Osteoblast (primary cell): ENCODE measurements at regions not wholly inside any gene's neighbourhood (a gene's known extent, or its start where the extent isn't known, plus 50 kb on each side); places are given as distances from the start of the nearest gene placed in this dataset.
A peak's percentile ranks its signal among the peaks of the same experiment; 100 is the strongest.

ENCODE experiments used
- DNase-seq: peaks from one replicate; pipeline ENCODE4 v3.0.0; 2011; ENCODE audit warnings: low spot score, mixed read lengths; ENCODE audit not compliant: insufficient read length; ENCODE audit errors: missing footprints
- H2AFZ ChIP-seq: 2 replicates; pipeline ENCODE4 v1.6.0; 2011; ENCODE audit warnings: mild to moderate bottlenecking, low read length
- H3K27ac ChIP-seq: 2 replicates; pipeline ENCODE4 v1.5.1; 2011; ENCODE audit warnings: mild to moderate bottlenecking, low read depth, low read length, moderate library complexity
- H3K27me3 ChIP-seq: 2 replicates; pipeline ENCODE4 v1.6.0; 2012; ENCODE audit warnings: mild to moderate bottlenecking, control low read depth, inconsistent platforms, low read length, moderate library complexity; ENCODE audit not compliant: insufficient read depth
- H3K36me3 ChIP-seq: 2 replicates; pipeline ENCODE4 v1.5.1; 2011; ENCODE audit warnings: mild to moderate bottlenecking, low read length, control low read depth, moderate library complexity; ENCODE audit not compliant: insufficient read depth
- H3K4me1 ChIP-seq: 2 replicates; pipeline ENCODE4 v1.5.1; 2011; ENCODE audit warnings: mild to moderate bottlenecking, low read length, control low read depth, moderate library complexity; ENCODE audit not compliant: insufficient read depth
- H3K4me2 ChIP-seq: 2 replicates; pipeline ENCODE4 v1.6.0; 2011; ENCODE audit warnings: mild to moderate bottlenecking, low read length; ENCODE audit not compliant: insufficient read depth
- H3K4me3 ChIP-seq: fragments of 200-600 bp; sonication (generic); 3 replicates; pipeline ENCODE4 v1.5.1; 2012; ENCODE audit warnings: mild to moderate bottlenecking, low read length, inconsistent platforms; ENCODE audit not compliant: insufficient read depth
- H3K79me2 ChIP-seq: 2 replicates; pipeline ENCODE4 v1.6.0; 2012; ENCODE audit warnings: mild to moderate bottlenecking, low read length, control low read depth, inconsistent platforms; ENCODE audit not compliant: insufficient read depth
- H3K9me3 ChIP-seq: 2 replicates; pipeline ENCODE4 v1.5.1; 2011; ENCODE audit warnings: low read depth, low read length, control low read depth
- H4K20me1 ChIP-seq: 2 replicates; pipeline ENCODE4 v1.6.0; 2012; ENCODE audit warnings: mild to moderate bottlenecking, low read length, control low read depth; ENCODE audit not compliant: insufficient read depth
- CTCF ChIP-seq: IDR thresholded peaks from 2 replicates; pipeline ENCODE4 v1.5.1; 2011; ENCODE audit warnings: mild to moderate bottlenecking, low read depth, low read length, moderate library complexity; ENCODE audit errors: extremely low read depth

- H2AFZ ChIP-seq: peak overlapping the region; percentile 45
- peak overlapping the region; percentile 40 for H3K4me2 ChIP-seq
- H3K4me1 ChIP-seq: peaks cover 8% of the 10 kb centered on the region
- H3K79me2 ChIP-seq: no peaks in the 10 kb centered on the region
- TF ChIP-seq CTCF: no peak
- no peak overlapping the region for H3K4me3 ChIP-seq
- peaks cover 14% of the 10 kb centered on the region for H3K27me3 ChIP-seq
- H3K9me3 ChIP-seq: no peaks in the 10 kb centered on the region
- DNase-seq: no peak
- H4K20me1 ChIP-seq: no peaks in the 10 kb centered on the region
- no peak overlapping the region for H3K27ac ChIP-seq
- no peaks in the 10 kb centered on the region for H3K36me3 ChIP-seq
Observed at GRCh38 chr6:45737331-45738056, 278.2 kb downstream of the CLIC5 start.

GRCh38 chr6:45736134-45736533 is 279.5 kb downstream of the CLIC5 start:
- no peak for DNase-seq
- no peak overlapping the region for H3K27ac ChIP-seq
- no peak overlapping the region for H3K4me2 ChIP-seq
- no peaks in the 10 kb centered on the region for H4K20me1 ChIP-seq
- H3K27me3 ChIP-seq: peaks cover 14% of the 10 kb centered on the region
- H3K4me3 ChIP-seq: no peak overlapping the region
- no peaks in the 10 kb centered on the region for H3K79me2 ChIP-seq
- no peaks in the 10 kb centered on the region for H3K4me1 ChIP-seq
- TF ChIP-seq CTCF: no peak
- no peaks in the 10 kb centered on the region for H3K9me3 ChIP-seq
- no peak overlapping the region for H2AFZ ChIP-seq
- H3K36me3 ChIP-seq: no peaks in the 10 kb centered on the region

GRCh38 chr6:45732731-45733130 is 282.9 kb downstream of the CLIC5 start:
- H3K4me1 ChIP-seq: no peaks in the 10 kb centered on the region
- no peaks in the 10 kb centered on the region for H3K79me2 ChIP-seq
- DNase-seq: peak; percentile 4
- no peaks in the 10 kb centered on the region for H4K20me1 ChIP-seq
- H3K4me2 ChIP-seq: no peak overlapping the region
- peak overlapping the region; percentile 45 for H2AFZ ChIP-seq
- no peaks in the 10 kb centered on the region for H3K9me3 ChIP-seq
- H3K36me3 ChIP-seq: no peaks in the 10 kb centered on the region
- TF ChIP-seq CTCF: no peak
- peaks cover 14% of the 10 kb centered on the region for H3K27me3 ChIP-seq
- H3K4me3 ChIP-seq: no peak overlapping the region
- H3K27ac ChIP-seq: no peak overlapping the region

GRCh38 chr6:45730232-45730631 is 285.4 kb downstream of the CLIC5 start:
- no peaks in the 10 kb centered on the region for H3K79me2 ChIP-seq
- peaks cover 14% of the 10 kb centered on the region for H3K27me3 ChIP-seq
- no peak for TF ChIP-seq CTCF
- H2AFZ ChIP-seq: no peak overlapping the region
- H3K4me1 ChIP-seq: no peaks in the 10 kb centered on the region
- H4K20me1 ChIP-seq: no peaks in the 10 kb centered on the region
- H3K36me3 ChIP-seq: no peaks in the 10 kb centered on the region
- H3K4me2 ChIP-seq: no peak overlapping the region
- DNase-seq: peak; percentile 3
- H3K27ac ChIP-seq: no peak overlapping the region
- H3K4me3 ChIP-seq: no peak overlapping the region
- no peaks in the 10 kb centered on the region for H3K9me3 ChIP-seq
